SK-N-SH (cell line): ENCODE measurements at regions not wholly inside any gene's neighbourhood (a gene's known extent, or its start where the extent isn't known, plus 50 kb on each side); places are given as distances from the start of the nearest gene placed in this dataset.

Experiments
- CTCF ChIA-PET: fragments of 300-600, 350-600 bp; formaldehyde crosslinking; extraction: SDS; loops from one replicate; lab custom pipeline; 2021; lab: Yijun Ruan, JAX
- POLR2A ChIA-PET: fragments of 350-600 bp; sonication (Branson Sonifier 250); formaldehyde crosslinking; extraction: SDS; loops from one replicate; lab custom pipeline; 2020; ENCODE audit warnings: antibody characterized with exemption, inconsistent platforms; lab: Yijun Ruan, JAX
- DNase-seq: peaks from one replicate; pipeline ENCODE4 v3.0.0; 2012
- H2AFZ ChIP-seq: fragments of 200-600 bp; sonication (generic); 2 replicates; pipeline ENCODE4 v1.8.1; 2016; ENCODE audit warnings: antibody characterized with exemption, mild to moderate bottlenecking, low read depth
- H3F3A ChIP-seq: fragments of 200-600 bp; sonication (generic); replicated peaks from 2 replicates; pipeline ENCODE3; 2016; ENCODE audit warnings: antibody characterized with exemption, mild to moderate bottlenecking; ENCODE audit not compliant: insufficient read depth
- H3K27ac ChIP-seq, 2 experiments: fragments of 200-500 bp in 1 of 2; fragments of 200-600 bp in 1 of 2; sonication (Bioruptor generic) in 1 of 2; sonication (generic), shearing (Covaris generic) in 1 of 2; 2 replicates each; pipeline versions ENCODE4 v1.5.1 to v1.6.1; 2014 to 2016; ENCODE audit warnings: low read depth in 2 of 2, inconsistent platforms in 1 of 2, low read length in 1 of 2, mild to moderate bottlenecking in 1 of 2, mixed read lengths in 1 of 2
- H3K27me3 ChIP-seq: fragments of 200-600 bp; sonication (generic), shearing (Covaris generic); 2 replicates; pipeline ENCODE4 v1.6.1; 2016; ENCODE audit warnings: mixed run types; ENCODE audit not compliant: insufficient read depth
- H3K36me3 ChIP-seq, 2 experiments: fragments of 200-500 bp in 1 of 2; fragments of 200-600 bp in 1 of 2; sonication (Bioruptor generic) in 1 of 2; sonication (generic) in 1 of 2; replicated peaks in 1 of 2; 2 replicates each; pipeline versions ENCODE3 to v1.5.1; 2014 to 2016; ENCODE audit warnings: low read length in 1 of 2, mild to moderate bottlenecking in 1 of 2; ENCODE audit not compliant: insufficient read depth in 2 of 2, control insufficient read depth in 1 of 2
- H3K4me1 ChIP-seq, 2 experiments: fragments of 200-500 bp in 1 of 2; fragments of 200-600 bp in 1 of 2; sonication (Bioruptor generic) in 1 of 2; sonication (generic), shearing (Covaris generic) in 1 of 2; 2 replicates each; pipeline versions ENCODE4 v1.5.1 to v1.6.1; 2014 to 2016; ENCODE audit warnings: low read depth in 1 of 2, low read length in 1 of 2, mixed run types in 1 of 2; ENCODE audit not compliant: insufficient read depth in 2 of 2, control insufficient read depth in 1 of 2
- H3K4me2 ChIP-seq: fragments of 200-600 bp; sonication (generic), shearing (Covaris generic); 2 replicates; pipeline ENCODE4 v1.6.1; 2017; ENCODE audit warnings: mixed run types
- H3K4me3 ChIP-seq, 2 experiments: fragments of 200-500 bp in 1 of 2; fragments of 200-600 bp in 1 of 2; sonication (Bioruptor generic) in 1 of 2; sonication (generic), shearing (Covaris generic) in 1 of 2; 2 replicates each; pipeline versions ENCODE4 v1.5.1 to v1.8.1; 2014 to 2016; ENCODE audit warnings: low read depth in 2 of 2, inconsistent platforms in 1 of 2, low read length in 1 of 2, mild to moderate bottlenecking in 1 of 2, mixed read lengths in 1 of 2, moderate library complexity in 1 of 2
- H3K79me2 ChIP-seq: fragments of 200-600 bp; sonication (generic); 2 replicates; pipeline ENCODE4 v1.8.1; 2017; ENCODE audit warnings: mild to moderate bottlenecking; ENCODE audit not compliant: insufficient read depth
- H3K9ac ChIP-seq: fragments of 200-600 bp; sonication (generic); 2 replicates; pipeline ENCODE4 v1.6.1; 2017; ENCODE audit warnings: mixed run types
- H3K9me2 ChIP-seq: fragments of 200-600 bp; sonication (generic); 2 replicates; pipeline ENCODE4 v1.6.1; 2017; ENCODE audit warnings: mixed run types
- H3K9me3 ChIP-seq: fragments of 200-600 bp; sonication (generic); 2 replicates; pipeline ENCODE4 v1.6.1; 2017; ENCODE audit warnings: mixed run types, mild to moderate bottlenecking, moderate library complexity
- H4K20me1 ChIP-seq: fragments of 200-600 bp; sonication (generic); 2 replicates; pipeline ENCODE4 v1.6.1; 2017; ENCODE audit warnings: mild to moderate bottlenecking, mixed run types; ENCODE audit not compliant: insufficient read depth
- CTCF ChIP-seq: fragments of 200-600 bp; sonication (generic); IDR thresholded peaks from 2 replicates; pipeline ENCODE4 v1.6.1; 2017; ENCODE audit warnings: antibody characterized with exemption, mild to moderate bottlenecking, moderate library complexity
- FOXJ3 ChIP-seq: sonication (generic); formaldehyde crosslinking; IDR thresholded peaks from 2 replicates; pipeline ENCODE4 v1.5.1; 2020; ENCODE audit warnings: mild to moderate bottlenecking, missing genetic modification reagents
- RCOR1 ChIP-seq: fragments of 150-350 bp; IDR thresholded peaks from 2 replicates; pipeline ENCODE4 v1.6.1; 2017; ENCODE audit warnings: antibody characterized with exemption, low read length
- REST ChIP-seq: IDR thresholded peaks from 2 replicates; pipeline ENCODE4 v1.6.1; 2012; ENCODE audit warnings: mild to moderate bottlenecking, low read depth, low read length, moderate library complexity
- WGBS: methylation state at CpG from one replicate; pipeline ENCODE4 v1.1.6; 2017; ENCODE audit warnings: low lambda C conversion rate; 5-methylcytosine and 5-hydroxymethylcytosine counted together

DNA sequence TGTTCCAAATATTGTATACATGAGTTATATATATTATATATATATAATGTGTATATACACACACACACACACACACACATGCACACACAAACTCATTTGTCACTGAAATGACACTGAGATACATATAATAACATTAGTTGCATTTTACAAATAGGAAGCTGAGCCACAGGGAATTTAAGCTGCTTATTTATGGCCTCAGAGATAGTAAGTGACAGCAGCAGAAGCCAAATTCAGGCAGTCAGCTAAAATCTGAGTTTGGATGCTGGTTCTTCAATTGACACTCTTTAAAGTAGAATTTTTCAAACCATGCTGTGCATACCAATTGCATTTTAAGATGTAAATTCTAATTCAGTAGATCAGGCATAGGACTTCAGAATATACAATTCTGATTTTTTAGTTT, 163.3 kb upstream of the CTSO start:
- CTCF ChIA-PET, result no interaction called here
- no peak overlapping the region for H3K27ac ChIP-seq

DNA sequence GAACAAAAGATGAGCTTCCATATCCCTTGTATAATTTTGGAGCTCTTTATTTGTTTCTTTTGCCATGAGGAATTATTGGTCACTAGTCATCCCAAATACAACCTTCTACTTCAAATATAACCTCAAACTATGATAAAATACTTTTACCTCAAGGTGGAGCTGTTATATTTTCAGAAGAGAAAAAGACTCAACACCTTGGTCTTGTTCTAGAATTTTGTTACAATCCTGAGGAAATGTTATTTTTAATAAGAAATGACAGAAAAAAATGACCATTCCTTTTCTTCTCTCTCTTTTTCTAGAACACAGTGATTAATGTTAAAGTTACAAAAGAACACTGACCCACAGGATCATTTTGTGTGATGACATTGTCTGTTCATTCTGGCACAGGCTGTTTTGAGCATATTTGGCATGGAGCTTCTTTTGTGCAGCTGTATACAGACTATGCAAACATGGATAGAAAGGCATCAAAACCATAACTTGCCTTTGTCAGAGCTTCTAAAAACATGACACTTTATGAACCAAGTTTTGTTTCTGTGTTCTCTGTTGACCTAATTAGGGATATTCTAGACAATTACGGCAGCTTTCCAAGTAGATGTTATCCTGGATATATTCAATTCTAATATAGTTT, 159.6 kb upstream of the CTSO start:
- H3K27me3 ChIP-seq, result no peaks in the 10 kb centered on the region; the same call in 1 of the 2 replicates
- no peaks in the 10 kb centered on the region for H3K9me3 ChIP-seq
- DNase-seq, result no peak
- H3F3A ChIP-seq, result peaks cover 7% of the 10 kb centered on the region
- ChIA-PET POLR2A (no interaction called here), CTCF (interaction anchor here (0.8 to 1.5 kb wide), 4 partner anchors 25 to 933 kb away, joined by 3 to 5 read pairs (median 4); no protein-coding TSS in a partner anchor)
- no peak overlapping the region for H2AFZ ChIP-seq
- H3K79me2 ChIP-seq, result no peaks in the 10 kb centered on the region
- no peak overlapping the region for H3K4me3 ChIP-seq
- no peak overlapping the region for H3K27ac ChIP-seq
- WGBS, result 13% methylated on average over 1 of the region's 1 CpG
- H4K20me1 ChIP-seq, result no peaks in the 10 kb centered on the region
- H3K9ac ChIP-seq, result no peak overlapping the region
- H3K4me2 ChIP-seq, result no peak overlapping the region
- no peaks in the 10 kb centered on the region for H3K9me2 ChIP-seq
- H3K4me1 ChIP-seq, result 0 out of 4 replicates have a peak, but pooled peaks cover 0 to 3% of the 10 kb centered on the region in 2 experiments
- H3K36me3 ChIP-seq, result no peaks in the 10 kb centered on the region
- peak; percentile 43 for TF ChIP-seq CTCF
- no peak for TF ChIP-seq RCOR1
- TF ChIP-seq FOXJ3 (CRISPR knock-in tag), result no peak
- TF ChIP-seq, all 33 proteins: peak for 1

More for the DNA sequence above, 163.3 kb upstream of the CTSO start:
- Histone ChIP-seq H3K9me2 (no peaks in the 10 kb centered on the region), H3K36me3 (no peaks in the 10 kb centered on the region), H3K79me2 (no peaks in the 10 kb centered on the region), H3K4me1 (no peaks in the 10 kb centered on the region), H4K20me1 (no peaks in the 10 kb centered on the region), H3K4me3 (no peak overlapping the region), H2AFZ (no peak overlapping the region), H3F3A (peaks cover 7% of the 10 kb centered on the region), H3K27me3 (no peaks in the 10 kb centered on the region), H3K9me3 (no peaks in the 10 kb centered on the region), H3K9ac (no peak overlapping the region), H3K4me2 (no peak overlapping the region)
- POLR2A ChIA-PET, result no interaction called here
- DNase-seq, result no peak
- TF ChIP-seq FOXJ3 (CRISPR knock-in tag) (no peak), REST (no peak)
